ENCODE measurements at regions not wholly inside any gene's neighbourhood (a gene's known extent, or its start where the extent isn't known, plus 50 kb on each side); places are given as distances from the start of the nearest gene placed in this dataset.

- DNase-seq (ENCODE audit: low read depth) = no peak
- H3K4me3 ChIP-seq (ENCODE audit: low read depth, low read length) = no peak overlapping the region
- TF ChIP-seq CTCF (IDR thresholded peaks at IDR 0.05; ENCODE audit: insufficient read depth, low read length) = no peak
Measured at GRCh38 chr7:52482076-52482475, 553.4 kb upstream of the POM121L12 start.

- no peak for DNase-seq (ENCODE audit: low read depth)
Measured at GRCh38 chr7:52481571-52481970, 553.9 kb upstream of the POM121L12 start.

GRCh38 chr7:52479990-52480389, 555.4 kb upstream of the POM121L12 start:
- no peak overlapping the region for H3K4me3 ChIP-seq (ENCODE audit: low read depth, low read length)
- DNase-seq (ENCODE audit: low read depth) = no peak
- TF ChIP-seq CTCF (IDR thresholded peaks at IDR 0.05; ENCODE audit: insufficient read depth, low read length) = no peak

More at GRCh38 chr7:52481571-52481970, 553.9 kb upstream of the POM121L12 start:
- no peak overlapping the region for H3K4me3 ChIP-seq (ENCODE audit: low read depth, low read length)
- TF ChIP-seq CTCF (IDR thresholded peaks at IDR 0.05; ENCODE audit: insufficient read depth, low read length) = no peak

- TF ChIP-seq CTCF (IDR thresholded peaks at IDR 0.05; ENCODE audit: insufficient read depth, low read length) = no peak
- DNase-seq (ENCODE audit: low read depth) = no peak
- H3K4me3 ChIP-seq (ENCODE audit: low read depth, low read length) = no peak overlapping the region
Measured at GRCh38 chr7:52475001-52475582, 560.3 kb upstream of the POM121L12 start.

DNA sequence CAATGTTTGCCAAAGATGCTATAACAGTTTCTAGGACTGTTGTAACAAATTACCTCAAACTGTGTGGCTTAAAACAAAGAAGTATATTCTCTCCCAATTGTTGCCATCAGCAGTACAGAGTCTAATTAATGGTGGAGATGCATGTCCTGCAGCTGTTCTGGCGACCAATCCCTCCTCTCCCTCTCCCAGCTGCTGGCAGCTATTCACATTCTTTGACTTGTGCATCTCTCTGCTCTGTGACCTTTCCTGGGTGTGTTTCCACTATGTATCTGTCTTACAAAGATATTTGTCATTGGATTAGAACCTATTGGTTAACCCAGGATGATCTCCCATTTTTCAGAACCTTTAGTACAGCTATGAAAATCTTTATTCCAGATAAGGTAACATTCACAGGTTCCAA, 561.7 kb upstream of the POM121L12 start:
- no peak for TF ChIP-seq CTCF (IDR thresholded peaks at IDR 0.05; ENCODE audit: insufficient read depth, low read length)
- DNase-seq (ENCODE audit: low read depth) = no peak
- H3K4me3 ChIP-seq (ENCODE audit: low read depth, low read length) = no peak overlapping the region

- no peak overlapping the region for H3K4me3 ChIP-seq (ENCODE audit: low read depth, low read length)
- DNase-seq (ENCODE audit: low read depth) = no peak
- no peak for TF ChIP-seq CTCF (IDR thresholded peaks at IDR 0.05; ENCODE audit: insufficient read depth, low read length)
Measured at GRCh38 chr7:52472006-52472620, 563.3 kb upstream of the POM121L12 start.

DNA sequence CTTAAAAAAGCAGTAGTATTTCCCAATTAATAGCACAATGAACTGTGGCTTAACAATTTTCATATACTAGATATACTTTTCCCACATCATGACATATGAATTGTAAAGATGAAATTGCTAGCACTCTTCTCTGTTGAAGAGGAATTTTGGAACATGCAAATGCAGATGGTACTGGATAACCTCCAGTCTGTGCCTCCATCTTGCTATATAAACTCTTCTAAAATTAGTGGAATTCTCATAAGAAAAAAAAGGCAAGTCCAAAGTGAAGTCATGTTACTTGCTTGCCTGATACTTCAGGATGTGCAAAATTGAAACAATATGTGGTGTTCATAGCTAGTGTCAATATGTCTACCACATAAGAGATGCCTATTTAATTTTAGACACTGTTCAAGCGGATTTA, 570.2 kb upstream of the POM121L12 start:
- no peak for DNase-seq (ENCODE audit: low read depth)
- TF ChIP-seq CTCF (IDR thresholded peaks at IDR 0.05; ENCODE audit: insufficient read depth, low read length) = no peak
- no peak overlapping the region for H3K4me3 ChIP-seq (ENCODE audit: low read depth, low read length)

All from fibroblast of the aortic adventitia (primary cell).